Suprapubic skin (tissue), 4 donors: ENCODE measurements at regions not wholly inside any gene's neighbourhood (a gene's known extent, or its start where the extent isn't known, plus 50 kb on each side); places are given as distances from the start of the nearest gene placed in this dataset.

Source experiments
- CTCF ChIP-seq, 2 donors: fragments of 200-600 bp in 1 of 2; fragments of 450-650 bp in 1 of 2; sonication (generic) in 1 of 2; IDR thresholded peaks; one replicate each; pipeline ENCODE4 v1.5.1; 2016 to 2019; ENCODE audit warnings: antibody characterized with exemption in 2 of 2, mild to moderate bottlenecking in 1 of 2, moderate library complexity in 1 of 2
- EP300 ChIP-seq: sonication (generic); formaldehyde crosslinking; IDR thresholded peaks from one replicate; pipeline ENCODE4 v1.6.1; 2017; ENCODE audit warnings: antibody characterized with exemption
- POLR2A ChIP-seq, 2 donors: fragments of 450-650 bp; IDR thresholded peaks; one replicate each; pipeline ENCODE4 v1.6.1; 2017; ENCODE audit warnings: antibody characterized with exemption in 2 of 2, mild to moderate bottlenecking in 2 of 2, moderate library complexity in 2 of 2
- POLR2AphosphoS5 ChIP-seq, 3 donors: sonication (generic); formaldehyde crosslinking; IDR thresholded peaks; one replicate each; pipeline ENCODE4 v1.6.1; 2017; ENCODE audit warnings: antibody characterized with exemption in 3 of 3

- no peak for TF ChIP-seq POLR2A (IDR thresholded peaks at IDR 0.05)
- no peak for TF ChIP-seq CTCF (IDR thresholded peaks at IDR 0.05)
- TF ChIP-seq POLR2AphosphoS5 (IDR thresholded peaks at IDR 0.05), result no peak
- TF ChIP-seq EP300, result no peak
Measured at GRCh38 chr11:106386519-106386918, 309.1 kb downstream of the AASDHPPT start.
